LNCAP (cell line): ENCODE measurements at regions not wholly inside any gene's neighbourhood (a gene's known extent, or its start where the extent isn't known, plus 50 kb on each side); places are given as distances from the start of the nearest gene placed in this dataset.

Experiments
- TF ChIP-seq, protein P1 (sequence below): fragments of 450-650 bp; IDR thresholded peaks from 2 replicates; pipeline ENCODE4 v1.5.1; 2017; ENCODE audit warnings: mild to moderate bottlenecking

DNA sequence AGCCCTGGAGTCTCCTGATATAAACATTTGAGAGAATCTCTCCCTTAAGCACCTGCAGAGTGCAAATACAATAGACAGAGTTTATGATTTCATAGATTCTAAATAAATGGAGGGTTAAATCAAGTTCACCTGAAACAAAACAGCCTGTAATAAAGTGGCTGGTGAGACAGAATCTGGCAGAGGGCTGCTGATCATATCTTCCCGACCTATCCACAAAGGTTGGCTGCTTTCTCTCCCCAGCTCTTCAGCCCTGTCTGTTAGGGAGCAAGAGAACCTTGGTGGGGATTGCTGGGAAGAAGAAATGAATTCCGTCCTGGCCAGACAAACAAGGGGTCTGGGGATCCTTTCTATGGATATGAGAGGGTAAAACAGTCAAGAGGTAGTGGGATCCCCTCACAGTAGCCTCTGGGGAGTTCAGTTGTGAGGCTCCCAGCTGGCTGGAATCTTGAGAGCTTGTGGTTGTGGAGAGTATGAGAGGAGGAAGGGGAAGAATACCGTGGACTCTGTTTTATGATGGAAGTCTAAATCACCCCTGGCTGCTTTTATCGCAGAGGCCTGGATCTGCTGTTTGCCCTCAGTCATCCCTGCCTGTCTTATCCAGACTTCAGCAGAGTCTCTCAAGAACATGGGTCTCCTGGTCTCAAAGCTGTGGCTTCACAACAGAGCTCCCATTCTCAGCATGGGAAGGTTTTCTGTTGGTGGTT lies 451.3 kb downstream of the NTRK3 start:
- TF ChIP-seq, protein P1, sequence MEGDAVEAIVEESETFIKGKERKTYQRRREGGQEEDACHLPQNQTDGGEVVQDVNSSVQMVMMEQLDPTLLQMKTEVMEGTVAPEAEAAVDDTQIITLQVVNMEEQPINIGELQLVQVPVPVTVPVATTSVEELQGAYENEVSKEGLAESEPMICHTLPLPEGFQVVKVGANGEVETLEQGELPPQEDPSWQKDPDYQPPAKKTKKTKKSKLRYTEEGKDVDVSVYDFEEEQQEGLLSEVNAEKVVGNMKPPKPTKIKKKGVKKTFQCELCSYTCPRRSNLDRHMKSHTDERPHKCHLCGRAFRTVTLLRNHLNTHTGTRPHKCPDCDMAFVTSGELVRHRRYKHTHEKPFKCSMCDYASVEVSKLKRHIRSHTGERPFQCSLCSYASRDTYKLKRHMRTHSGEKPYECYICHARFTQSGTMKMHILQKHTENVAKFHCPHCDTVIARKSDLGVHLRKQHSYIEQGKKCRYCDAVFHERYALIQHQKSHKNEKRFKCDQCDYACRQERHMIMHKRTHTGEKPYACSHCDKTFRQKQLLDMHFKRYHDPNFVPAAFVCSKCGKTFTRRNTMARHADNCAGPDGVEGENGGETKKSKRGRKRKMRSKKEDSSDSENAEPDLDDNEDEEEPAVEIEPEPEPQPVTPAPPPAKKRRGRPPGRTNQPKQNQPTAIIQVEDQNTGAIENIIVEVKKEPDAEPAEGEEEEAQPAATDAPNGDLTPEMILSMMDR = no peak

DNA sequence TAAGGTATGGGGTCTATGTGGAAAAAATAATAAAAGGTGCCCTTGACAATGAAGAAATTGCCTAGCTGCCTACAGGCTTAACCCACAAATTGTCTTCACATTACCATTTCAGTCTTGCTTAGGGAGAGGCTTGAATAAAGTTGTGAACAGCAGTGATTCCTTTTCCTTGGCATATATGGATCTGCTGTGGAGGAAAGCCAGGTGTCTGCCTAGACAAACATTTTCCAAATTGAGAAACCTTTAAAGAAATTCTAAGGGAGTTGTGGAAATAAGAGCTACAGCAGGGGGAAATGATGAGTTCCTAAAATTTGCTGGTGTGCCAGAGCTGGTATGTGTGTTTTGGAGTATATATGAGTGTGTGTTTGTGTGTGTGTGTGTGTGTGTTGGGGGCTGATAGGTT lies 452.1 kb downstream of the NTRK3 start:
- TF ChIP-seq, protein P1 = no peak

DNA sequence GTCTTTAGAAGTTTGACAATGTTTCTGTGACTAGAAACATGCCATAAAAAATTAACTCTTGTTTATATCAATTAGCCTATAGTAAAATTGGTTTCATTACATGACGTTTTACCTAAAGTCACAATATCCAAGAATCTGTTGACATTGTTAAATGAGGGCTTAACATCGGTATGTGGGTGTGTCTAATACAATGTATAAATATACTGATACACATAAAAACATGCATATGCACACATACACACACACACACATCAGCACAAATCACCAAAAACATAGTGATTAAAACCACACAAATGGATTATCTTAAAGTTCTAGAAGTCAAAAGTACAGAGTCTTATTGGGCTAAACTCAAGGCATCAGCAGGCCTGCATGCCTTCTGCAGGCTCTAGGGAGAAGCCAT lies 456.7 kb downstream of the NTRK3 start:
- TF ChIP-seq, protein P1 = no peak

DNA sequence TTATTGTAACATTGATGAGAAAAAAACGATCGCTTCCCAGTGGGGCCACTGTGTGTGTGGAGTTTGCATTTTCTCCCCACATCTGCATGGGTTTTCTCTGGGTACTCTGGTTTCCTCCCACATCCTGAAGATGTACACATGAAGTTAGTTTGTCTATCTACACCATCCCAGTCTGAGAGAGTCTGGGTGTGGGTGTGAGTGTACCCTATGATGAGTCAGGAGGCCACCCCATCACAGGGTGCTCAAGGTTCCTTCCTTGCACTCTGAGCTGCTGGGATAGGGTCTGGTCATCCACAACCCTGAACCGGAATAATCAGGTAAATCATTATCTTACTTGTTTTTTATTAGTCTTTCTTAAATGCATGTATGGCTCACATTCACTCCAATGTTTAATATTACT lies 457.1 kb downstream of the NTRK3 start:
- TF ChIP-seq, protein P1 = no peak

DNA sequence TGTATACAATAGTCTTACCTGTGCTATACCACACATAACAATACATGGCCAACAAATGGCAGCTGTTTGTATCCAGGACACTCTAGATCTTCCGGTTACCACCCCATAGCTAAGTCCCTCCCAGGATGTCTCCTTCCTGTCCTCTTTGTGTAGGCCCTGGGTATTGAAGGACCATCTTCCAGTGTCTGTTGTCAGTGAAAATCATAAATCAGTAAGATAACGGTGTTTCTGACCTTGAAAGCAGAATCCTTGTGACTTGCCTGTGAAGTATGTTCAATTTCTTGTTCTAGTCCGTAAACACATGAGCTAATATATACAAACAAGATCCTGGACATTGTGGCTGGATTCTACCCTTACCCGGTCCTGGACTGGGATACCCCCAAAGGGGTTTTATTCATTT lies 462.8 kb downstream of the NTRK3 start:
- TF ChIP-seq, protein P1 = no peak

DNA sequence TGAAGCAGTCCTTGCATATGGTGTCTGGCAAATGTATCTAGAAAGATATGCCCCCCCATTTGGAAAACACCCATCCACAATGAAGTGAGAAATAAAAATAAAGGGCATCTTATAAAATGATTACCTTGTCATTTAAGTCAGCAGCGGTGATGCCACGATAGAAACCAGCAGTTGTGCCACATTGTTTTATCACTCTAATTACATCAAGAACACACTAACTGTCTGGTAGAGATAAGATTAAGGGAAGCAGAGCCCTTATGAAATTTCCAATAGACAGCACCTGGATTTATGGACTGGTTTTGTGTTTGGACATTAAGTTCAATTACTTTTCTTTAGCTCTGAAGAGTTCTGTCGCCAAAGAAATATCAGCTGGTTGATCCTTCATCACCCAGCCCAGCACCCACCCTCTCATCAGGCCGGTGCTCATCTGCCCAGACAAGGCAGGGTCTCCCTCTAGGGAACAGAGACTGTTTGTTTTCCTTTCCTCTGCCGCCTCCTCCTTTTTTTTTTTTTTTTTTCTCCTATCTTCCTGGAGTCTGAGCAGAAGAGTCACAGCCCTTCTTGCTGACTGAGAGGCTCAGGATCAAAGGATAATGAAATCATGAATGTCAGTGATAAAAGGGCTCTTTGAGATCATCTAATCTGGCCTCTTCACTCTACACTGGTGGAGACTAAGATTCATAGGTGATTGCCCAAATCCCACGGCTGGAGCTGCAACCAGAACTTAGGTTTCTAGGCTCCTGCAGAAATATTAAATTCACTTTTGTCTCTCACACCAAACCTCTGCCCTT lies 464.1 kb downstream of the NTRK3 start:
- TF ChIP-seq, protein P1 = no peak

DNA sequence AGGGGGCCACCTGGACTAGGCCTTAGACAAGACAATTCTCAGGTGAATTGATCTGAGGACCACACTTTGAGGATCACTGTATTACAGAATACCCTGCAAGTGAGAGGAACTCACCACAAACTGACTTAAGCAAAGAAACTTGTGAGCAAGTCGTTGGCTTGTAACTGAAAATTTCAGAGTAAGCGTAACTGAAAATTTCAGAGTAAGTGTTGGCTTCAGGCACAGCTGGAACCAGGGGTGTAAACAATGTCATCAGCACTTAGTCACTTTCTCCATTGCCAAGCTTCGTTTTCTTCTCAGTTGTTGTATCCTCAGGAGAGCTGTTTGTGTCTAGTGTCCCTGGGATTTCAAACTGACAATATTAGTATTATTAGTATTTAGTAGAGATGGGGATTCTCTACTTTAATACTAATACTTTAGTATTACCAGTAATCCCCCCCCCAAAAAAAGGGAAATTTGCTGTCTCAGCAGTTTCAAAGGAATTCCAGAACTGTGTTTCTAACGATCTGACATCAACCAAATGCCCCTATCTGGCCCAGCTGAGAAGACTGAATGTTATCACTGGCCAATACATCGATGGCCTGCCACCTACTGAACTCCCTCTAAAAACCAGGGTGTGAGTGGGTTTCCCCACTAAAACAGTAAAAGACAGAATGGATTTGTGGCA lies 474.4 kb downstream of the NTRK3 start:
- TF ChIP-seq, protein P1 = no peak
